OCI-LY7 (cell line): ENCODE measurements at regions not wholly inside any gene's neighbourhood (a gene's known extent, or its start where the extent isn't known, plus 50 kb on each side); places are given as distances from the start of the nearest gene placed in this dataset.

Experiments used
- BruUV-seq: library from RNA; stranded (reverse); fragments of 400-500 nt; replicated peaks from 2 replicates; lab custom pipeline; 2021; lab: Mats Ljungman, UMichigan
- CTCF ChIA-PET: fragments of 300-600 bp; sonication (Branson Sonifier 250); formaldehyde crosslinking; loops from one replicate; lab custom pipeline; 2022; ENCODE audit warnings: antibody characterized with exemption; ENCODE audit not compliant: unreplicated experiment; lab: Charles Lee
- POLR2A ChIA-PET: fragments of 300-600 bp; sonication (Branson Sonifier 250); formaldehyde crosslinking; loops from one replicate; lab custom pipeline; 2022; ENCODE audit warnings: antibody characterized with exemption; lab: Charles Lee
- DNase-seq: peaks from one replicate; pipeline ENCODE4 v3.0.0-alpha.2; 2015; ENCODE audit warnings: low spot score
- H2AFZ ChIP-seq: fragments of 200-600 bp; sonication (generic), shearing (Covaris generic); 2 replicates; pipeline ENCODE4 v1.6.1; 2014; ENCODE audit warnings: mild to moderate bottlenecking, antibody characterized with exemption, low read length, moderate library complexity
- H3K27ac ChIP-seq: fragments of 200-600 bp; sonication (generic); 2 replicates; pipeline ENCODE4 v1.5.1; 2014; ENCODE audit warnings: mixed run types, low read depth, mild to moderate bottlenecking, moderate library complexity, low read length, inconsistent platforms; ENCODE audit not compliant: poor library complexity, severe bottlenecking
- H3K36me3 ChIP-seq: fragments of 200-600 bp; sonication (generic); 2 replicates; pipeline ENCODE4 v1.6.1; 2014; ENCODE audit warnings: mild to moderate bottlenecking, antibody characterized with exemption, low read length, moderate library complexity, mixed read lengths; ENCODE audit not compliant: insufficient read depth
- H3K4me1 ChIP-seq: fragments of 200-600 bp; sonication (generic); 2 replicates; pipeline ENCODE4 v1.5.1; 2014; ENCODE audit warnings: mild to moderate bottlenecking, low read length; ENCODE audit not compliant: insufficient read depth, poor library complexity, severe bottlenecking
- H3K4me2 ChIP-seq: fragments of 200-600 bp; sonication (generic); 2 replicates; pipeline ENCODE4 v1.6.1; 2014; ENCODE audit warnings: mild to moderate bottlenecking, low read length
- H3K4me3 ChIP-seq: fragments of 200-600 bp; sonication (generic); 2 replicates; pipeline ENCODE4 v1.5.1; 2014; ENCODE audit warnings: mild to moderate bottlenecking, low read depth, low read length; ENCODE audit not compliant: poor library complexity, severe bottlenecking
- H3K79me2 ChIP-seq: fragments of 200-600 bp; sonication (generic); 2 replicates; pipeline ENCODE4 v1.6.1; 2016; ENCODE audit warnings: low read depth, mild to moderate bottlenecking, low read length, moderate library complexity, mixed read lengths; ENCODE audit not compliant: insufficient read depth
- H3K9me2 ChIP-seq: fragments of 200-600 bp; sonication (generic); 2 replicates; pipeline ENCODE4 v1.6.1; 2016; ENCODE audit warnings: mild to moderate bottlenecking, low read length, mixed read lengths; ENCODE audit not compliant: insufficient read depth
- H3K9me3 ChIP-seq: fragments of 200-600 bp; sonication (generic); 2 replicates; pipeline ENCODE4 v1.6.1; 2014; ENCODE audit warnings: mild to moderate bottlenecking, mixed run types, low read length, mixed read lengths
- H4K20me1 ChIP-seq: fragments of 200-600 bp; sonication (generic); 2 replicates; pipeline ENCODE4 v1.6.1; 2014; ENCODE audit warnings: mild to moderate bottlenecking, antibody characterized with exemption, low read length, moderate library complexity, mixed read lengths; ENCODE audit not compliant: insufficient read depth
- EZH2phosphoT487 ChIP-seq: fragments of 200-600 bp; sonication (generic); IDR thresholded peaks from 2 replicates; pipeline ENCODE4 v1.6.1; 2018; ENCODE audit warnings: low read depth, borderline replicate concordance, mild to moderate bottlenecking, mixed run types, antibody characterized with exemption, low read length, moderate library complexity, mixed read lengths
- intact Hi-C: fragments of 100-400 bp; cut with micrococcal nuclease; formaldehyde crosslinking; loops from one replicate; pipeline ENCODE4 v1.10.0; 2022; ENCODE audit not compliant: unreplicated experiment
- TF ChIP-seq, protein P1 (sequence below): fragments of 200-600 bp; sonication (generic); conservative IDR thresholded peaks from 2 replicates; pipeline ENCODE4 v1.5.1; 2014; ENCODE audit warnings: mild to moderate bottlenecking, antibody characterized with exemption, low read length, moderate library complexity, mixed read lengths

DNA sequence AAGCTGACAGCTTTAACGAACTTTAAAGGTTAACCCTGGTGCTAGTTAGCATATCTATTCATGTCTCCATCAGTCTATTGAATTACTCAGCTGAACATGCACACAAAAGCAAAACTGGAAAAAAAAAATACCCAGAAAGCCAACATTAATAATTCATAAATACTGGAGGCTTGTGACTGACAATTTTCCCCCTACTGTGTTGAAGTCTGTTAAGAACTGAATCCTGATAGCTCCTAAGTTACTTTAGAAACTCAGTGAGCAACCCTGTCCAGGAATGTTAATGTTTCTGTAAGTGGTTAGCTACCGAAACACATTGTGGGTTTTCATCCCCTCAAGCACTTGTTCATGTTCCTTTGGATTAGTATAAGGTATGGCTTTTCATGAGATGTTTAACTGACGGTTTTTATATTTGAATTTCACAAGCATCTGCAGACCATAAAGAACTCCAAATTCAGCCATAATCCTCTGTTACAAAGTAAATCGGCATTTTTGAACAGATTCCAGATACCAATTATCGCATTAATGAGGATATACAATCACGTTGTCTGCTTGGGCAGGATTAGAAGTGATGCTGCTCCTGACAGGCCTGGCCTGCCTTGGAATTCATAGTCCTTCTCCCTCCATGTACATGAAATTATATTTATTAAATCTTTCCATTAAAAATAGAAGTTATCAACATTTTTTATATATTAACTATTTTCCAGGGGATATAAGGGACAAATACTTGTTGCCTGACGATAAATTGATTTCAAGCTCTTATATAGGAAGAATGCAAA is 331.2 kb downstream of the TLE4 start:
- POLR2A ChIA-PET, result interaction anchor here (1.3 kb wide), 1 partner anchor 18 kb away, joined by 4 read pairs; no protein-coding TSS in a partner anchor
- CTCF ChIA-PET, result no interaction called here
- no peaks in the 10 kb centered on the region for H4K20me1 ChIP-seq
- no peaks in the 10 kb centered on the region for H3K4me1 ChIP-seq
- DNase-seq, result no peak
- no TSS peak for BruUV-seq
- no peak overlapping the region for H3K4me3 ChIP-seq
- no peak overlapping the region for H3K4me2 ChIP-seq
- H3K9me2 ChIP-seq, result no peaks in the 10 kb centered on the region
- intact Hi-C loops, result no loop called here
- no peak overlapping the region for H3K27ac ChIP-seq
- H3K79me2 ChIP-seq, result no peaks in the 10 kb centered on the region
- no peaks in the 10 kb centered on the region for H3K36me3 ChIP-seq
- TF ChIP-seq EZH2phosphoT487, result no peak
- TF ChIP-seq, protein P1, sequence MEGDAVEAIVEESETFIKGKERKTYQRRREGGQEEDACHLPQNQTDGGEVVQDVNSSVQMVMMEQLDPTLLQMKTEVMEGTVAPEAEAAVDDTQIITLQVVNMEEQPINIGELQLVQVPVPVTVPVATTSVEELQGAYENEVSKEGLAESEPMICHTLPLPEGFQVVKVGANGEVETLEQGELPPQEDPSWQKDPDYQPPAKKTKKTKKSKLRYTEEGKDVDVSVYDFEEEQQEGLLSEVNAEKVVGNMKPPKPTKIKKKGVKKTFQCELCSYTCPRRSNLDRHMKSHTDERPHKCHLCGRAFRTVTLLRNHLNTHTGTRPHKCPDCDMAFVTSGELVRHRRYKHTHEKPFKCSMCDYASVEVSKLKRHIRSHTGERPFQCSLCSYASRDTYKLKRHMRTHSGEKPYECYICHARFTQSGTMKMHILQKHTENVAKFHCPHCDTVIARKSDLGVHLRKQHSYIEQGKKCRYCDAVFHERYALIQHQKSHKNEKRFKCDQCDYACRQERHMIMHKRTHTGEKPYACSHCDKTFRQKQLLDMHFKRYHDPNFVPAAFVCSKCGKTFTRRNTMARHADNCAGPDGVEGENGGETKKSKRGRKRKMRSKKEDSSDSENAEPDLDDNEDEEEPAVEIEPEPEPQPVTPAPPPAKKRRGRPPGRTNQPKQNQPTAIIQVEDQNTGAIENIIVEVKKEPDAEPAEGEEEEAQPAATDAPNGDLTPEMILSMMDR, result no peak
- no peaks in the 10 kb centered on the region for H3K9me3 ChIP-seq
- H2AFZ ChIP-seq, result no peak overlapping the region

DNA sequence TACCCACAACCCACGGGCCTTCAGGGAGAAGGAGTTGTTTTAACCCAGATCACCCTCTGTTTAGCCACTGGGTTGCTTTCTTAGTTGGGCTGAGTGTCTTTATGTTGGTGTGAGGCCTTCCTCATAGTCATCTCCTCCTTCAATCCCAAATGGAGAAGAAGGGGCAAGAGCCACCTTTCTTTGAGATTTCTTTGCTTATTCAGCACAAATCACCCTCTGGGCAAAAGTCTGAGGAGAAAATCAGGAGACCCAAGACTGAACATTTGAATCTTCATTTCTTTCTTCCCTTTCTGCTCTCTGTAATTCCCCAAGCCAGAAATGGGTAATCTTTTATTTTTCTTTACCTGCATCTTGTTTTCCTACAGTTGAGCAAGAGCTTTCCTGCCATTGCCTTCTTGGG is 329.0 kb downstream of the TLE4 start:
- CTCF ChIA-PET, result no interaction called here
- H3K36me3 ChIP-seq, result no peaks in the 10 kb centered on the region
- H3K4me2 ChIP-seq, result no peak overlapping the region
- no peaks in the 10 kb centered on the region for H3K79me2 ChIP-seq
- intact Hi-C loops, result no loop called here
- no peaks in the 10 kb centered on the region for H3K9me2 ChIP-seq
- H2AFZ ChIP-seq, result no peak overlapping the region
- DNase-seq, result no peak
- no peaks in the 10 kb centered on the region for H3K4me1 ChIP-seq
- H3K9me3 ChIP-seq, result no peaks in the 10 kb centered on the region
- TF ChIP-seq, protein P1, result no peak
- no peak for TF ChIP-seq EZH2phosphoT487
- no TSS peak for BruUV-seq
- no peak overlapping the region for H3K27ac ChIP-seq
- H4K20me1 ChIP-seq, result no peaks in the 10 kb centered on the region
- POLR2A ChIA-PET, result interaction anchor here (0.7 to 0.8 kb wide), 2 partner anchors 32 to 208 kb away, joined by 3 read pairs; no protein-coding TSS in a partner anchor
- no peak overlapping the region for H3K4me3 ChIP-seq

DNA sequence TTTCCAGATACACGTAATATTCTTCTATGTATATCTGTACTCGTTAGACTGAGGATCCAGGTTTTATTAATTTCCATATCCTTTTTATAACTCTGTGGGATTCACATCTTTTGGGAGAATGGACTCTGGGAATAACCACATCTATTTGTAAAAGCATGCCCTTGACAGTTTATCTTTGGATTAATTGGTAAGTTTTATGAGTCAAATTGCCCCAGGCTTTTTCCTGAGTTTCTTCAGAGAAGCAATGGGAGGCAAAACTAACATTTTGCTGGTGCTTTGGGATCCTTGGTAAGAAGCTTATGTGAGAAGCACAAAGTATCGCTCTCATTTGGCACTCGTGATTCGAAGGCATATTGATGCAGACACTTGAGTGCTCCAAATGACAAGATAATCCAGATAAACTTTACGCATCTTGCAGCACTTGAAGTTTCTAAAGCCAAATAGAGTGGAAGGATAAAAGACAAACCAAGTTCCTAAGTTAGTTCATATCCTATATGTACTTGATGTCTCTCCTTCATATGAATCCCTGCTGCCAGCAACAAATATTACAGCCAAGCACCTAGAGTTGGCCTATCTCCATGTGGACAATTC is 324.7 kb downstream of the TLE4 start:
- intact Hi-C loops, result no loop called here

More for the DNA sequence above, 324.7 kb downstream of the TLE4 start:
- Histone ChIP-seq H3K79me2 (no peaks in the 10 kb centered on the region), H3K36me3 (no peaks in the 10 kb centered on the region), H3K4me2 (no peak overlapping the region), H3K9me3 (no peaks in the 10 kb centered on the region), H3K9me2 (no peaks in the 10 kb centered on the region), H3K4me3 (no peak overlapping the region), H4K20me1 (no peaks in the 10 kb centered on the region), H3K27ac (no peak overlapping the region), H3K4me1 (no peaks in the 10 kb centered on the region), H2AFZ (no peak overlapping the region)
- TF ChIP-seq, protein P1, result no peak
- TF ChIP-seq EZH2phosphoT487, result no peak
- POLR2A ChIA-PET, result no interaction called here
- CTCF ChIA-PET, result no interaction called here
- no TSS peak for BruUV-seq
- no peak for DNase-seq
